GM12878 (cell line): ENCODE measurements at regions not wholly inside any gene's neighbourhood (a gene's known extent, or its start where the extent isn't known, plus 50 kb on each side); places are given as distances from the start of the nearest gene placed in this dataset.

Experiments used
- ATAC-seq: fragments of 200-7000 bp; cut with Tn5 transposase; 3 replicates; pipeline ENCODE4 v1.9.1; 2020; ENCODE audit warnings: mild to moderate bottlenecking, moderate library complexity
- BruUV-seq: library from RNA; stranded (reverse); fragments of 400-500 nt; replicated peaks from 2 replicates; lab custom pipeline; 2021; lab: Mats Ljungman, UMichigan
- CTCF ChIA-PET: fragments of 300-600 bp; sonication (Branson Sonifier 250); formaldehyde crosslinking; extraction: SDS; loops from one replicate; lab custom pipeline; 2021; ENCODE audit warnings: inconsistent platforms; lab: Yijun Ruan, JAX
- POLR2A ChIA-PET: fragments of 350-600 bp; formaldehyde crosslinking; extraction: SDS; loops from one replicate; lab custom pipeline; 2021; ENCODE audit warnings: inconsistent platforms; lab: Charles Lee
- RAD21 ChIA-PET: fragments of 300-600 bp; sonication (Branson Sonifier 250); formaldehyde crosslinking; loops from one replicate; lab custom pipeline; 2023; ENCODE audit warnings: antibody characterized with exemption; ENCODE audit not compliant: unreplicated experiment; lab: Charles Lee
- SMC1A ChIA-PET: fragments of 300-600 bp; sonication (Branson Sonifier 250); formaldehyde crosslinking; loops from one replicate; lab custom pipeline; 2023; ENCODE audit not compliant: unreplicated experiment, uncharacterized antibody; lab: Charles Lee
- DNase-seq: peaks from one replicate; pipeline ENCODE4 v3.0.0-alpha.2; 2011; ENCODE audit warnings: low read depth, low spot score
- FAIRE-seq: peaks from 3 replicates; lab custom pipeline; 2011; peaks lifted over from hg19 to GRCh38; lab: Jason Lieb, UNC
- H2AFZ ChIP-seq: 2 replicates; pipeline ENCODE4 v1.6.0; 2011; ENCODE audit warnings: low read depth, low read length, control low read depth; ENCODE audit not compliant: control insufficient read depth
- H3K27ac ChIP-seq: 2 replicates; pipeline ENCODE4 v1.5.1; 2011; ENCODE audit warnings: control low read depth; ENCODE audit not compliant: control insufficient read depth, insufficient read depth
- H3K27me3 ChIP-seq, 2 experiments: replicated peaks in 1 of 2; 2 replicates each; pipeline versions ENCODE4 v1.6.0 to v1.6.1; 2011; ENCODE audit warnings: low read length in 1 of 2; ENCODE audit not compliant: control insufficient read depth in 2 of 2, insufficient read depth in 2 of 2
- H3K36me3 ChIP-seq, 2 experiments: 2 replicates each; pipeline ENCODE4 v1.5.1; 2011; ENCODE audit warnings: low read length in 1 of 2; ENCODE audit not compliant: control insufficient read depth in 2 of 2, insufficient read depth in 2 of 2
- H3K4me1 ChIP-seq: 2 replicates; pipeline ENCODE4 v1.6.1; 2011; ENCODE audit warnings: mild to moderate bottlenecking, low read length, moderate library complexity, mixed read lengths; ENCODE audit not compliant: control insufficient read depth, insufficient read depth
- H3K4me2 ChIP-seq: 2 replicates; pipeline ENCODE4 v1.6.0; 2011; ENCODE audit warnings: control low read depth; ENCODE audit not compliant: control insufficient read depth, insufficient read depth
- H3K4me3 ChIP-seq: fragments of 200-600 bp; sonication (generic); 2 replicates; pipeline ENCODE4 v1.5.1; 2016
- H3K79me2 ChIP-seq: 2 replicates; pipeline ENCODE4 v1.6.0; 2011; ENCODE audit warnings: low read length; ENCODE audit not compliant: control insufficient read depth, insufficient read depth
- H3K9ac ChIP-seq: 2 replicates; pipeline ENCODE4 v1.8.0; 2011; ENCODE audit warnings: low read length, control low read depth, mixed read lengths; ENCODE audit not compliant: control insufficient read depth, insufficient read depth
- H3K9me3 ChIP-seq: replicated peaks from 3 replicates; pipeline ENCODE4 v1.5.1; 2011; ENCODE audit warnings: mild to moderate bottlenecking, low read length; ENCODE audit not compliant: control insufficient read depth, insufficient read depth
- H4K20me1 ChIP-seq: 2 replicates; pipeline ENCODE4 v1.6.0; 2011; ENCODE audit not compliant: control insufficient read depth, insufficient read depth
- CEBPB ChIP-seq, 2 experiments: fragments of 150-350 bp in 1 of 2; IDR thresholded peaks; 2 replicates each; pipeline ENCODE4 v1.6.1; 2012 to 2014; ENCODE audit warnings: low read depth in 2 of 2, low read length in 2 of 2, borderline replicate concordance in 1 of 2, inconsistent platforms in 1 of 2
- CHD1 ChIP-seq: IDR thresholded peaks from 2 replicates; pipeline ENCODE4 v1.6.1; 2012; ENCODE audit warnings: low read depth, low read length, improper control_type of control experiment
- CREB1 ChIP-seq: IDR thresholded peaks from 2 replicates; pipeline ENCODE4 v1.6.1; 2012; ENCODE audit warnings: low read depth, mild to moderate bottlenecking, inconsistent platforms
- NKRF ChIP-seq: fragments of 450-650 bp; conservative IDR thresholded peaks from 2 replicates; pipeline ENCODE4 v1.6.1; 2017; ENCODE audit warnings: mild to moderate bottlenecking, moderate library complexity
- NRF1 ChIP-seq: conservative IDR thresholded peaks from 2 replicates; pipeline ENCODE4 v1.6.1; 2011; ENCODE audit warnings: mild to moderate bottlenecking, low read depth, low read length, improper control_type of control experiment
- RUNX3 ChIP-seq: IDR thresholded peaks from 2 replicates; pipeline ENCODE4 v1.6.1; 2012; ENCODE audit warnings: low read length, inconsistent platforms
- STAT1 ChIP-seq: fragments of 450-650 bp; conservative IDR thresholded peaks from 2 replicates; pipeline ENCODE4 v1.6.1; 2014; ENCODE audit warnings: antibody characterized with exemption, mild to moderate bottlenecking
- WGBS: methylation state at CpG from one replicate; pipeline ENCODE4 v1.1.6; 2016; ENCODE audit warnings: low lambda C conversion rate; ENCODE audit not compliant: insufficient replicate concordance, insufficient coverage; ENCODE audit errors: missing lambda C conversion rate; 5-methylcytosine and 5-hydroxymethylcytosine counted together
- in situ Hi-C: fragments of 300-500 bp; cut with MboI; formaldehyde crosslinking; loops from 9 replicates; pipeline ENCODE4 v1.14.3; 2018; ENCODE audit warnings: mixed read lengths
- intact Hi-C: fragments of 100-400 bp; cut with micrococcal nuclease; formaldehyde crosslinking; loops from one replicate; pipeline ENCODE4 v1.14.2; 2022; ENCODE audit not compliant: unreplicated experiment

GRCh38 chr10:44154956-44155355 is 229.9 kb downstream of the CXCL12 start:
- no peaks in the 10 kb centered on the region for H4K20me1 ChIP-seq
- H3K9ac ChIP-seq: no peak overlapping the region
- H3K4me1 ChIP-seq: no peaks in the 10 kb centered on the region
- ChIA-PET RAD21 (no interaction called here), SMC1A (no interaction called here)
- no peak for FAIRE-seq
- intact Hi-C loops (no loop called here), in situ Hi-C loops (no loop called here)
- no peak for ATAC-seq
- no peaks in the 10 kb centered on the region for H3K79me2 ChIP-seq
- H3K4me2 ChIP-seq: no peak overlapping the region
- no peaks in the 10 kb centered on the region for H3K27me3 ChIP-seq
- no peak overlapping the region for H3K4me3 ChIP-seq
- no peak overlapping the region for H2AFZ ChIP-seq
- no peak for TF ChIP-seq CREB1
- TF ChIP-seq, all 136 proteins: peak for 0
- WGBS: 0% methylated on average over 1 of the region's 2 CpGs
- no peaks in the 10 kb centered on the region; the same call in 2 of the 3 replicates for H3K9me3 ChIP-seq
- ChIA-PET POLR2A (no interaction called here), CTCF (no interaction called here)
- no peaks in the 10 kb centered on the region for H3K36me3 ChIP-seq
- no peak overlapping the region for H3K27ac ChIP-seq
- BruUV-seq: no TSS peak
- no peak for DNase-seq

GRCh38 chr10:44153918-44154670 is 230.8 kb downstream of the CXCL12 start:
- H3K4me1 ChIP-seq: no peaks in the 10 kb centered on the region
- no TSS peak for BruUV-seq
- no peak overlapping the region for H2AFZ ChIP-seq
- RAD21 ChIA-PET: no interaction called here
- H3K27ac ChIP-seq: no peak overlapping the region
- TF ChIP-seq CHD1 (no peak), CEBPB (IDR thresholded peaks at IDR 0.05; ENCODE audit: borderline replicate concordance in 1 of 2, low read depth in 2 of 2, low read length in 2 of 2) (no peak), RUNX3 (no peak), NRF1 (no peak), NKRF (no peak), STAT1 (no peak)
- TF ChIP-seq, all 136 proteins: peak for 0
- H3K4me3 ChIP-seq: no peak overlapping the region
- no peaks in the 10 kb centered on the region for H3K27me3 ChIP-seq
- H3K36me3 ChIP-seq: no peaks in the 10 kb centered on the region
- CTCF ChIA-PET: no interaction called here
- DNase-seq (no peak), ATAC-seq (no peak), FAIRE-seq (no peak)
- no peak overlapping the region for H3K4me2 ChIP-seq
- H4K20me1 ChIP-seq: no peaks in the 10 kb centered on the region
- in situ Hi-C loops (no loop called here), intact Hi-C loops (no loop called here)
- SMC1A ChIA-PET: no interaction called here
- POLR2A ChIA-PET: interaction anchor here (0.6 kb wide), 1 partner anchor 93 kb away, joined by 3 read pairs; no protein-coding TSS in a partner anchor
- H3K9me3 ChIP-seq: no peaks in the 10 kb centered on the region; the same call in 2 of the 3 replicates
- no peak overlapping the region for H3K9ac ChIP-seq
- no peaks in the 10 kb centered on the region for H3K79me2 ChIP-seq
- WGBS: 9% methylated on average over 5 of the region's 5 CpGs
